ENCODE measurements at regions not wholly inside any gene's neighbourhood (a gene's known extent, or its start where the extent isn't known, plus 50 kb on each side); places are given as distances from the start of the nearest gene placed in this dataset.

DNA sequence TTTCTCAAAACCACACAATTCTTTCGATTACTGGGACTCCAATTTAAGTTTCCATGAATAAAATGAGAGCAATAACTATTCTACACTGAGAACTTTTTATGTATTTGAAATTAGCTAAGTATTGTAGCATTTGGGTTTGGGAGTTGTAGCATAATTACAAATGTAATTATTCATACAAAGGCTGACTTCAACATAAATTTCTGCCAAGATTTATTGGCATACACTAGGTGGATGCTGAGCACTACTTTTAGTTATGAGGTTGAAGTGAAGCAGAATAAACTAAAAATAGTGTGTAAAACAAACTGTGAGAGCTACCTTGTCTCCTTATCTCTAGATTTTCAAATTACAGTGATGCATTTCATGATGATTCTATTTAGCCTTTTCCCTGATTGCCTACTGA is 516.1 kb downstream of the ZNF385D start:
- no TSS peak for BruUV-seq (replicated peaks)
- H3K27me3 ChIP-seq (ENCODE audit: control insufficient read depth, insufficient read depth, low read length), result no peaks in the 10 kb centered on the region
- no peak overlapping the region for H3K4me3 ChIP-seq (ENCODE audit: insufficient read depth, low read depth, low read length)
- no peak overlapping the region for H4K91ac ChIP-seq (ENCODE audit: insufficient read depth, low read depth, low read length)
- H3K56ac ChIP-seq (ENCODE audit: extremely low read depth, insufficient read depth, low read length), result no peak overlapping the region
- no peak overlapping the region for H3K27ac ChIP-seq (ENCODE audit: insufficient read depth, low read length)
- no peak overlapping the region for H2BK15ac ChIP-seq (ENCODE audit: low read depth, low read length)
- no peaks in the 10 kb centered on the region for H3K9me1 ChIP-seq (ENCODE audit: insufficient read depth, low read length)
- no peak overlapping the region for H2AK5ac ChIP-seq (ENCODE audit: low read depth, low read length)
- no peak overlapping the region for H2BK5ac ChIP-seq (ENCODE audit: low read depth, low read length, poor library complexity, severe bottlenecking)
- no peak overlapping the region for H3K4me2 ChIP-seq (ENCODE audit: low read depth, low read length)
- DNase-seq, result no peak
- POLR2A ChIA-PET (ENCODE audit: unreplicated experiment), result no interaction called here
- no peak overlapping the region for H2BK120ac ChIP-seq (ENCODE audit: low read depth, low read length)
- H3K9me3 ChIP-seq (ENCODE audit: control insufficient read depth, insufficient read depth, low read length), result peaks cover 2% of the 10 kb centered on the region; the same call in 1 of the 2 replicates
- H2AK9ac ChIP-seq (replicated peaks; ENCODE audit: low read depth, low read length, poor library complexity), result no peak overlapping the region
- H2BK20ac ChIP-seq (ENCODE audit: low read depth, low read length), result no peak overlapping the region
- in situ Hi-C loops (cut with MboI; ENCODE audit: low sequenced_read_pairs), result loop anchor here (25.0 kb wide), 1 partner anchor 102 kb away; no protein-coding TSS in a partner anchor
- TF ChIP-seq FOS (IDR thresholded peaks at IDR 0.05; ENCODE audit: low read depth, low read length), result no peak
- no peak for TF ChIP-seq CEBPB (IDR thresholded peaks at IDR 0.05; ENCODE audit: low read depth, low read length)
- TF ChIP-seq POLR2A (IDR thresholded peaks at IDR 0.05; ENCODE audit: low read depth, low read length), result no peak
- no peak for TF ChIP-seq RCOR1 (IDR thresholded peaks at IDR 0.05; ENCODE audit: insufficient replicate concordance, low read length)
- no peak for TF ChIP-seq MAFK (IDR thresholded peaks at IDR 0.05; ENCODE audit: low read depth, low read length)
- TF ChIP-seq CHD1 (IDR thresholded peaks at IDR 0.05; ENCODE audit: low read depth, low read length), result no peak
- TF ChIP-seq NFE2L2 (IDR thresholded peaks at IDR 0.05; ENCODE audit: low read depth, low read length), result no peak
- no peak overlapping the region for H3K4ac ChIP-seq (ENCODE audit: low read depth, low read length)
- no peaks in the 10 kb centered on the region for H4K20me1 ChIP-seq (ENCODE audit: insufficient read depth, low read length)
- intact Hi-C loops (cut with micrococcal nuclease), result no loop called here
- H3K79me1 ChIP-seq (ENCODE audit: low read depth in 1 of 2, low read length in 2 of 2), result no peaks in the 10 kb centered on the region
- ATAC-seq (ENCODE audit: low read depth), result no peak
- no peak overlapping the region for H4K5ac ChIP-seq (ENCODE audit: low read depth, low read length)
- H2AFZ ChIP-seq (replicated peaks; ENCODE audit: low read length, poor library complexity), result no peak overlapping the region
- H3K36me3 ChIP-seq (ENCODE audit: control insufficient read depth, insufficient read depth, low read length), result no peaks in the 10 kb centered on the region
- WGBS, 2 experiments (ENCODE audit: extremely low coverage in 2 of 2, insufficient read length in 1 of 2), result no CpG with 5 or more reads among the region's 1 CpG
- no peak overlapping the region for H4K8ac ChIP-seq (ENCODE audit: low read depth in 2 of 2, low read length in 2 of 2)
- CTCF ChIA-PET, result no interaction called here
- dilution Hi-C loops (cut with HindIII; ENCODE audit: low sequenced_read_pairs, unreplicated experiment), result no loop called here
- H3K14ac ChIP-seq (replicated peaks; ENCODE audit: low read depth, low read length), result no peak overlapping the region
- no peaks in the 10 kb centered on the region for H3K4me1 ChIP-seq (ENCODE audit: control insufficient read depth, insufficient read depth, low read length)
- no peak overlapping the region for H3K18ac ChIP-seq (ENCODE audit: low read depth, low read length)
- H3K9ac ChIP-seq (ENCODE audit: low read depth, low read length), result no peak overlapping the region
- no peak overlapping the region for H3K23ac ChIP-seq (ENCODE audit: low read depth, low read length)
